HG03196 (cell line): ENCODE measurements at regions not wholly inside any gene's neighbourhood (a gene's known extent, or its start where the extent isn't known, plus 50 kb on each side); places are given as distances from the start of the nearest gene placed in this dataset.
"Not testable (repeated sequence)": the region's sequence is repeated elsewhere in the genome, so short reads cannot be mapped to it uniquely, and the experiment has no call there.

Source experiments
- ATAC-seq: cut with Tn5 transposase; IDR thresholded peaks from one replicate; pipeline ENCODE4 v1.9.1; 2021; ENCODE audit not compliant: unreplicated experiment

DNA sequence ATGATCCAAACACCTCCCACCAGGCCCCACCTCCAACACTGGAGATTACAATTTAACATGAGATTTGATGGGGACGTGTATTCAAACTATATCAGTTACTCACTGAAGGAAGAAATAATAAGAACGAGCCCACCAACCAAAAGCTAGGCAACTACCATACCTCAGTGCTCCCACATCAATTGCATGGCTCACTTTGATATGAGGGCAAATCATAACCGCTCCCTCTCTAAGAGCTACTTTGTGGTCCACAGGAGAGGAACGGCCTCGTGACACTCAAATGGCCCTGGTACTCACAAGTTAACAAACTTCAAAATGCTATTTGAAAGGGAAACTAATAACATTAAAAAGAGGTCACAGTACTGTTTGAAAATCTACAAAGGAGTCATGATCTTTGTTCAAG lies 170.7 kb upstream of the SLC7A11 start:
- ATAC-seq, result no peak

DNA sequence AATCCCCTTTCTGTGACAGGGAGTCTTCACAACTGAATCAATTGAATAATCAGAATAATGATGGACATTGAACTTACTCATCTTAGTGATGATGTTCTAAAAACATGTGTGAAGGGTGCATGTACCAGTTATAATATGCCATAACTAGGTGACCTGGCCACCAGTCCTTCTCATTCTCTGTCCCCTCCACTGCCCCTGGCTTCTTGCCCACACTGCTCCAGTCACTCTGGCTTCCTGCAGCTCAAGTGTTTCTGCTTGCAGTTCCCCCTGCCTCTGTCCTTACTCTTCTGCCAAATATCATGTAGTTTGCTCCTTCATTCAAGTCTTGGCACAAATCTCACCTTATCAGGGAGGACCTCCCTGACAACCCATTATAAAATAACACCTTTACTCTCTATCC lies 168.1 kb upstream of the SLC7A11 start:
- ATAC-seq, result no peak

DNA sequence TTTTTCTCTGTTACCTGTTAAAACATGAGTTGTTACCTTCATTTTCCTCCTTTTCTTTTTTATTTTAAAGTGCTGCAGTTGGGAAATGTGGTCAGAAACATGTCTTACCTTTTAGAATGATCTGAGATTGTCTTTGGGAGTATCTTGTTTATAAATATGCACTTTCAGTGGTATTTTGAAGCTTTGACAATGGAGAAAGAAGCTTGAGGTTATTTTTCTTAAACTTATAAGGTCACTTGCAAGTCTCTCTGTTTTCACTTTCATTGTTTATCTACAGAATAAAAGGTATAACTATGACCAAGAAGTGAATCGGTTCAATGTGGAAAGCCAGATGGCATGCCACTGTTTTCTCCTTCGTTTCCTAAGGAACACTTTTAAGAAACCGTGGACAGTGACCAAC lies 167.5 kb upstream of the SLC7A11 start:
- ATAC-seq, result no peak

DNA sequence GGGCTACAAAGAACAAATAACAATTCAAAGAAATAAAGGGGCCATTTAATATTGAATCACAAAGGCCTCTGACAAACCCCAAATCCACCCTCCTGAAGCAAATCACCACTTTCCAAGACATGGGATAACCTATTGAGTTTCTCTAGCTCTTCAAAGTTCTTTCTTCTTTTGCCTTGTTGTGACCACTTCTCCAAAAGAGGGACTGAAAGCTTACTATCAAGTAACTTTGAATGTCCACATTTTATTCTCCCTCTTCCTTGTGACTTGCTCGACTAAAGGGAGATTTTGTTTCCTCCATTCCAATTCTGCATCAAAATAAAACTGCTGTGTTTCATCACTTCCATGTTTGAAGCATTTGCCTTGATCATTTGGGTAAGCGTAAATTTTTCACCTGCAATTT lies 166.6 kb upstream of the SLC7A11 start:
- no peak for ATAC-seq

DNA sequence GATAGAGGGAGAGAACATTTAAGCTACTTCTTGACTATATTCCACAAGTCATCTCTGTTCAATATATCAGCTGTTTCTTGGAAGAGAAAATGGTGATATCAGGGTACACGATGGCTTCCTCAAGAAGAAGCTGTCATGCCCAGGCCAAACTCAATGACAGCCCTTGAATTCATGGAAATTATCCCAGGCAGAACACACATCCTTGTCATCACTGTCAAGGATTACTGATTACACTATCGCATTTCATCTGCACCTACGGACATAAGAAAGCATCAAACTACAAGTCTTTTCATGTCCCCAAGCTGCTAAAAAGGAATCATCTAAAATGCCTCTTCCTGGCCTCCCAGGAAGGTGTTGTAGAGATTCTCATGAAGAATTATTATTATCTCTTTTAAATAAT lies 165.2 kb upstream of the SLC7A11 start:
- ATAC-seq, result no peak

DNA sequence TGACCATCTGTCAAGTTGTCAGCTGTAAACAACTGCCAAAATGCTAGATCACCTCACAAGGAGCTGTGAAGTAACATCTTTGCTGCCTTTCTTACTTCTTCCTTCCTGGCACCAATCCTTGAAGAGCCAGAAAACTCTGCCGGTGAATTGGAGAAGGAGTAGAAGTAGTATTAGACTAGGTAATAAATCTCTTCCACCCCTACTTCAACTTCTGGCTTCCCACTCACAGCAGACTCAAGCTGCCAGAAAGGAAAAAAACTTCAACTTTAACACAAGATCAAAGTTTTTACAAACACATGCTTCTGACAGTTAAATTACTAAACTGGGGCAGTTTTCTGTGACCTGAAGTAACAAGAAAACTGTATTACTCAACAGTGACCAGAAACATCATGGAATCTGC lies 164.7 kb upstream of the SLC7A11 start:
- ATAC-seq, result no peak

DNA sequence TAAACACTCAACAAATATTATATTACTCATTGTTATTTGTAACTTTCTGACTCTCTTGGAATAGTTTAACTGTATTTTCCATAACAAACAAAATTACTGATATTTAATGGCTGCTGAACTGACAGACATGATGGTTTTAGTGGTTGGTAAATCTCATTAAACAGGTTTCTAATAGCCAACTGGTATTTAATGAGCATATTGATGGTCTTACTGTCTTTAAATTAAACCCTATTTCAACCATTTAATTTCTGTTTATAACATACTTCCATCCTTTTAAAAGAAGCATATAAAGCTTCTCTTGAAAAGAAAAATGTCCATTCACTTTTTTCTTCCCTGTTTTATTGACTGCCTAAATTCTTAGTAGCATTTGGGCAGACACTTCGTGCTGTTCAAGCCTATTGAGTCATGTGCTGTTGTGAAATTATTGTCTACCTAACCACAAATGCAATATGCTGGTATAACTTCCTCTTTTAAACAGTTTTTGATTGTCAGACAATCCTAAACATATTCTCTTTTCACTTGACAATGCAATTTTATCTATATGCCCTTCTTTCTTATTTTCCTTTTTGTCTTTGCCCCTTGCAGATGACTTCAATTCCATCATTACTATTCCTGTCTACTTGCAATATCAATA lies 163.9 kb upstream of the SLC7A11 start:
- ATAC-seq, result peak; percentile 59

DNA sequence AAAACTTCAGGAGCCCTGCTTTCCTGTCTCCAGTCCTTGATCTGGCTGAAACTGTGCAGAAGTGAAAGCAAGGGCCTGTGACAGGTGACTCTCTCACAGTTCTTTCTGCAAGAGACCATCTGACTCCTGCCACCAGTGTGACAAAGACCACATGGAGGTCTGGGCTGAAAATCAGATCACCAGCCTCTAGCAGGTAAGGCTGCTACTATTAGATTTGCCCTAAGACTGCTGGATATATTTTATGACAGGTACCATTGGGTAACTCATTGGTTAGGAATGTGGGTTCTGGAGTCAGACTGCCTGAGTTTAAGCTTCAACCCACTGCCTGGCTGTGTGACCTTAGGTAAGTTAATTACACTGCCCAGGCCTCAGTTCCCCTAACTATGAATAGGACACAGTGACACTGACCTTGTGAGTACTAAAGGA lies 163.3 kb upstream of the SLC7A11 start:
- ATAC-seq, result peak; percentile 82

DNA sequence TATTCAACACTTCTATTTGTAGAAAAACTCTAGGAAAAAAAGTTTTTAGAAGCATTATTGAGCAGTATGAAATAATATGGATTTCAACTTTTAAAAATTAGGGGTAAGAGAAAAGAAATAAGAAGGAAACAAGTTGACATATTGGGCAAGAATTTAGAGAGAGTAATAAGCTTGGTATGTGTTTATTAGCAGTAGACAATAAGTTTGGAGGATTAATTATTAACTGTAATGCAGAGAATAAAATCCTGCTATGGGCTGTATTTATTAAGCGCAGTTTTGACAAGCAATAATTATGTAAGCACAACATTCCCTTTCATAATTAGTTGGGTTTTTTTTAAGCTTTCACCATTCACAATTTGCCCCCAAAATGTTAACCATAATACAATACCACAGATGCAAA lies 162.7 kb upstream of the SLC7A11 start:
- ATAC-seq, result no peak

DNA sequence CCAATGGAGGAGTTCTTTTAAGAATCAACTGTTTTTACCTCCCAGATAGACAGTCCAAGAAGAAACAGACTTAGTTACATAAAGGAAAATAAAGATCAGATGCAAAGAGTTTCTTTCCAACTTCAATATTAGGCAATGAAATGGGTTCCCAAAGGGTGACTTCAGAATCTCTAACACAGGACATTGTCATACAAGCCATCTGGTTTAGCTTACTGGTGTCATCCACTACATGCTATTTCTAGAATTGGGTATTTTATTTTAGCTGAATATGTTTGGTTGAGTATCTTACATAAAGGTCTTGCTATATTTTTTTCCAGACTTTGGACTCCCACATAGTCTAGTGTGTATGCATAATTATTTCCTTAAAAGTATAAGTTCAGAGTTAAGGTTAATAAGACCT lies 162.1 kb upstream of the SLC7A11 start:
- ATAC-seq, result no peak

DNA sequence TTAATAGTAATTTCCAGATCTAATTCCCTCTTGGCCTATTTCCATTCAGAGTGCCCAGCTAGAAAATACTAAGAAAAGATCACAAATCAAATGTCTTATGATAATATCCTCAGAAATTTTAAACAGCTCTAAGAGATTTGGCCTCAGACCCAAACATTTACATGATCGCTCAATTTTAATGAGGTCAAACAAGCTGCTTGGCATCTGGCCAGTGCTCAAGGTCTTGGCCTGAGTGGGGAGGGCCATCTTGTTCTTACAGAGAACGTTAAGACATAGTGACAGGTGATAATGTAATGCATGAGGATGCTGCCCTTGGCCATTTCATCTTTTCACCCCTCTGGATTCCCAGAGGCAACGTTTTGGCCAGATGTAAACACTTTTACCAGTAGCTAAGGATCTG lies 159.2 kb upstream of the SLC7A11 start:
- no peak for ATAC-seq

DNA sequence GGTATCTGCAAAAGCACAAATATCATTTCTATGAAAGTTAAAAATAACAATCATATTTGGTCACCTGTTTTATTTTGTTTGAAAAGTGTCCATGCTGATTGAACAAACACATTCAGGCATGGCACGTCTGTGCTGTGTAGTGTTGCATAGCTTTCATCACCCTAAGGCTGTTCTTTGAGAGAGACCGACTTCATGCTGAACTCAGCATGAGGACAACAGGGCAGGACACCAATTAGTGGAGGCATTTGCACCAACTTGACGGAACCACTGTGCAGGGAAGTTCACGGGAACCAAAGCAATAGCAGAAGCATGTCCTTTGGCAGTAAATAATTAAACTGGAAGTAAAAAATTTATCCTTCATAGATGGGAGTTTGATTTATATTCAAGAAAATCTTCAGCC lies 158.4 kb upstream of the SLC7A11 start:
- no peak for ATAC-seq

DNA sequence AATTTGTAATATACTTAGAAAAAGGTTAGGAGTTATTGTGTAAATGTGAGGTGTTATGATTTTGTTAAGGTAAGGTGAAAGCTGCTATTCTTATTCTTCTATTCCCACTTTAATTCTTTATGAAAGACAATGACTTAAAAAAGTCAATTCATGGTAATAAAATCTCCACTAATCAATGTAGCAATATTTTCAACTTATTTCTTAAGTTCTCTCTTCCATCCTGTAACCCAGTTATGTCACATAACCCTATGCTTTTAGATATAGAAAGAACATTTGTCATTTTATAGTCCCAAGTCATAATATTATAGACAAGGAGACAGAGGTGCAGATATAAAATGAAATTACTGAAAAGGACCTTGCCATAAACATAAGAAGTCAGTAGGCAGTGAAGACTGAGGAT lies 157.9 kb upstream of the SLC7A11 start:
- no peak for ATAC-seq

DNA sequence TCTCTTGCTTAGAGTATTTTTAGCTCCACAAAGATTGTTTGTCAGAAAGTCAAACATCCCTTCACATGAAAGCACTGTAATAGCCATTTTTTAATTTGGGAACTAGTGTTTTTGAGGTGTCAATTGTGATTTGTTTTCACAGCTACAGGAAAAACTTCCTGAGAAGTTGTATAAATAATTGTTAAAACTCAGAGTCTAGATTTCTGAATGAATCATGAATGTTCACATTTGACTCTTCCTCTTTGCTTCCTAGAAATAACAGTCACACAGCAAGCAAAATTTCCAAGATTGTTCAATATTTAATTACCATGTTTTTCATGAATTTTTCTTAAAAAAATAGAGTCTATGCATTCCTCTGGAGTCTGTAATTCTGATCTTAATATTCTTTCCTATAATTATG lies 156.9 kb upstream of the SLC7A11 start:
- no peak for ATAC-seq

DNA sequence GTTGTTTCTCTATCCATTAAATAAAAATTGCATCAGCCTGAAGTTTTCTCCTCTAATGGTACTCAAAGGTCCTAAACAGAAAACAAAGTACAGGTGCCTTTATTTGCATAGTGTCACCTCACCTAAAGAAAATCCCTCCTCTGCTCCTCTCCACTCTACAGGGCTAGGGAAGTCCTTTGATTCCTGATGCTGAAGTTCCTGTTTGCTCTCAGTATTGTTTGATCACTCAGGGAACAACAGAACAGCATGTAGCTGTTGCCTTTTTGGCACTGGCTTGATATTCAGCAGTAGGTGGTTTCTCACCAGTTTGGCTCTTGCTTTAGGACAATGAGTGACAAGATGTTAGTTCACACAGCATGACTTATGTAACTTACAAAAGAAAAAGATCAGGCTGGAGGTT lies 156.2 kb upstream of the SLC7A11 start:
- ATAC-seq, result no peak

DNA sequence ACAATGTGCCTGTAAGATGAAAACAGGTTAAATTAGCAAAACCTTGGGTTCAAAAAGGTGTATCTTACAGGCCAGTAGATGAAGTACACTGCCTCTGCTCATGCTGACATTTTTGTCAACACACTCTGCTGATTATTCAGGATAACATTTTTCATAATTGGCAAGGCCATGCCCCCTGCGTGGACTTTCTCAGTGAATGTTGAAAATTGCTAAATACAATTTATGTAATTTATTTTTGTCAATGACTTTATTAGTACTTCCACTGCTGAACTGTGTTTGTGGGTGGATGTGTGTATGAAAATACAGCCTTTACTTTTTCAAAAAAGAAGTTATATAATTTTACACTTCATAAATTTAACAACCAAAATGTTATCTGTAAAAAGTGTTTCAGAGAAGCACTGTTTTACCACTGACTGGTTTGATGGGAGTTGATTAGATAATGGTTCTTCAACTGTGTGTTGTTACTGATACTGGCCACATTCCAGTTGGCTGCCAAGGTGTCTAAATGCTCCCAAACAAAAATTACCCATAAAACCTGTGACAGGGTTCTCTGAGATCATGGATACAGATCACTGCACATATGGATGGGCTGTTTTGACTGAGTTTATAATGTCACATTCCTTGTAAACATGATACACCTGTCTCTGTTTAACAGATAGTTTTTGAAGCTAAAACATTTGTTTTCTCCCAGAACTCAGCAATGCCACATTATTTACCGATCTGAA lies 151.9 kb upstream of the SLC7A11 start:
- no peak for ATAC-seq

DNA sequence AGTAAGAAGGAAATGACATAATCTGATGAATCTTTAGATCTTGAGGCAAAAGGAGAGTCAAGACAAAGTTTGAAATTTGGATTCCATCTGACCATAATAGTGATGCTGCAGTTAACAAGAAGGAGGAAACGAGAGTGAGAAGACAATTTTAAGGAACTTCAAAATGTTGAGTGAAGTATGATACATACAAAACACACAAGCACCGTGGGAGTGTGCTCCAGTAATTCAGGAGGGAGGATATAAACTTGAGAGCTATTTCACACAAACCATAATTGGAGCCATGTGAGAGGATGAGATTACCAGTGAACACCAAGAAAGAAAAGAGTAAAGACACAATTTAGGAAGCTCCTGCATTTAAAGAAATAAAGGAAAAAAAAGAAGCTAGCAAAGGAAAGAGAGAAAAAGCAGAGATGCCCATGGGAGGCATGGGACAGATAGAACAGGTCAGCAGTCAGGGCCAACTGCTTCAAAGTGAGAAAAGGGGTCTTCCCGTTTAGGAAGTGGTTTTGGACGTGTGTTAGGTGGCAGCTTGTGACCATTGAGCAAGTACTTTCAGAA lies 150.7 kb upstream of the SLC7A11 start:
- peak; percentile 60 for ATAC-seq

DNA sequence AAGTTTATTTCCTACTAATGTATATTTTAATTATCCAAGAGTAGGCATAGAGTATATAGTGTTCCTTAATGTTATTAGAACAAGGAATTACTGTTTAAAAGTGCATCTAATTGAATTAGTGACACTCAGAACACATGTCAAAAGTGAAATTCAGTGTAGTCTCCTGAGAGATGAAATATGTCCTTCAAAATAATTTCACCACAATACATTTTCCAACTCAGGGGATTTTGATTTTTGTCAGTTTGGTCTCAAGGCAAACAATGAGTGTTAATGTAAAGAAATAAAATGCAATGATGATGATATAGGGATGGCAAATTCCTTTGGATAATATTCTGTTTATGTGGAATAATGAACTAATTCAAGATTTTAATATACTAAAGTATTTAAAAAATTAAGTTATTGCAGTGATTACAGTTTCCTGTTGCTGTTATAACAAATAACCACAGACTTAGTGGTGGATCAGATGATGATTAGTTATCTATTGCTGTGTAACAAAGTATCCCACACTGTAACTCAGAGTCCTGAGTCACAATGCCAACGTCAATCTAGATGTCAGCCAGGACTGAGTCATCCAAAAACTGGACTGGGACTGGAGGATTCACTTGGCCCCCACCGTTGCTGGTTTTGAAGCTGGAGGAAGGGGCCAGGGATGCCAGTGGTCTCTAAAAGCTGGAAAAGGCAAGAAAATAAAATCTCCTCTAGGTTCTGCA lies 148.0 kb upstream of the SLC7A11 start:
- no peak for ATAC-seq

DNA sequence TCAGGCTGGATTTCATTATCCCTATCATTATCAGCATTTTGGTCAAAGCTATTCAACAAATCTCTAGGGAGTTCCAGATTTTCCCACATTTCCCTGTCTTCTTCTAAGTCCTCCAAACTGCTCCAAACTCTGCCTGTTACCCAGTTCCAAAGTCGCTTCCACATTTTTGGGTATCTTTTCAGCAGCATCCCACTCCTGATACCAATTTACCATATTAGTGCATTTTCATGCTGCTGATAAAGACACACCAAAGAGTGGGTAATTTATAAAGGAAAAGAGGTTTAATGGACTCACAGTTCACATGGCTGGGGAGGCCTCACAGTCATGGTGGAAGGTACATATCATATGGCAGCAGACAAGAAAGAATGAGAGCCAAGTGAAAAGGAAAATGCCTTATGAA lies 132.8 kb upstream of the SLC7A11 start:
- ATAC-seq, result no peak

DNA sequence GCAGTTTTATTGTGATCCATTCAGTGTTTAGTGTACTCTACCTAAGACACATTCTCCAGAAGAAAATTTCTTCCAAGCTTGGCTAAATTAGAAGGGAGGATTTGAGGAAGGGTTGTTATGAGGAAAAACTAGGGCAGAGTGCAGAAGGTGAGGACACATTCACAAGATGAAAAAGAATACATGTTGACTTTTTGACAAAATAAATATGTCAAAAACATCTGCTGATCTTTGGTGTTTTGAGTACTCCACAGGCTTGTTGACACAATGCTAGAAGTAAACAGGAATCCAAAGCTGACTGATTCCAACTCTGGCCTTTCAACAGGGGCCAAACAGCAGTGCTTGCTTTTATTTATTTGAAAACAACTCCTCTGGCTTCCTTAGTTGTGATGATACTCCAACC lies 125.8 kb upstream of the SLC7A11 start:
- no peak for ATAC-seq

DNA sequence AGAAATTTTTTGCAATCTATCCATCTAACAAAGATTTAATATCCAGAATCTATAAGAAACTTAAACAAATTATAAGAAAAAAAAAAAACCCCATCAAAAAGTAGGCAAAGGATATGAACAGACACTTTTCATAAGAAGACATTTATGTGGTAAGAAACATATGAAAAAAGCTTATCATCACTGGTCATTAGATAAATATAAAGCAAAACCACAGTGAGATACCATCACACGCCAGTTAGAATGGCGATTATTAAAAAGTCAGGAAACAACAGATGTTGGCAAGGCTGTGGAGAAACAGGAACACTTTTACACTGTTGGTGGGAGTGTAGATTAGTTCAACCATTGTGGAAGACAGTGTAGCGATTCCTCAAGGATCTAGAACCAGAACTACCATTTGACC lies 110.3 kb upstream of the SLC7A11 start:
- not testable (repeated sequence) for ATAC-seq

DNA sequence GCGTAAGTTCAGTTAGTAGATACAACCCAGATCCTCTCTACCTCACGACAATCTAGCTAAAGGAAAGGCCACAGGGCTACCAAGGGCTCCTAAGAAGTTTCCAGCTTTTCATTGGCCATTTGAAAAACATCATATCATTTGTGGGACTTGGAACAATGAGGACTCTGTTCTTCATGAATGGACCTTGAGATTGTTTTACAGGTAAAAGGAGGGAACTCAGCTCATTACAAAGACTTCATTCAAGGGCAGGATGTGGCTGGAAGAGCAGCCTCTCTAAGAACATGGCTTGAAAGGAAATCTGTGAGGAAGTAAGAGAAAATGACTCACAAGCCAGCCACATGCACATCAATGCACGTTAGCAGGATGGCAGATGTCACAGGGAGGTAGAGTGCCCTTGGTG lies 105.9 kb upstream of the SLC7A11 start:
- ATAC-seq, result peak; percentile 82
